Activated B cell treated with CpG ODN at 0.5 μM for 24 hours (primary cell): ENCODE measurements at regions not wholly inside any gene's neighbourhood (a gene's known extent, or its start where the extent isn't known, plus 50 kb on each side); places are given as distances from the start of the nearest gene placed in this dataset.

Source experiments
- ATAC-seq: fragments of 200-7000 bp; cut with Tn5 transposase; one replicate; pipeline ENCODE4 v1.10.0; 2021; ENCODE audit warnings: low read depth, mild to moderate bottlenecking, moderate library complexity
- CTCF ChIA-PET: fragments of 350-600 bp; sonication (Branson Sonifier 250); formaldehyde crosslinking; loops from one replicate; lab custom pipeline; 2021; ENCODE audit warnings: antibody characterized with exemption; lab: Charles Lee
- POLR2A ChIA-PET: fragments of 350-600 bp; sonication (Branson Sonifier 250); formaldehyde crosslinking; loops from one replicate; lab custom pipeline; 2021; ENCODE audit warnings: antibody characterized with exemption; lab: Charles Lee
- DNase-seq: peaks from one replicate; pipeline ENCODE4 v3.0.0; 2022
- H3K27ac Mint-ChIP-seq: one replicate; pipeline ENCODE4 v1.8.0; 2020; ENCODE audit warnings: mixed read lengths
- H3K27me3 Mint-ChIP-seq: one replicate; pipeline ENCODE4 v1.8.0; 2021; ENCODE audit warnings: mixed read lengths
- H3K36me3 Mint-ChIP-seq: one replicate; pipeline ENCODE4 v1.8.0; 2021; ENCODE audit warnings: low read depth, mixed read lengths
- H3K4me1 Mint-ChIP-seq: one replicate; pipeline ENCODE4 v1.8.0; 2021; ENCODE audit warnings: mixed read lengths
- H3K4me3 Mint-ChIP-seq: one replicate; pipeline ENCODE4 v1.8.0; 2020; ENCODE audit warnings: mild to moderate bottlenecking, mixed read lengths
- H3K9me3 Mint-ChIP-seq: one replicate; pipeline ENCODE4 v1.8.0; 2020; ENCODE audit warnings: mixed read lengths
- CTCF ChIP-seq: fragments of 200-600 bp; IDR thresholded peaks from one replicate; pipeline ENCODE4 v1.8.0; 2022; ENCODE audit warnings: antibody characterized with exemption, mild to moderate bottlenecking
- intact Hi-C: fragments of 100-400 bp; cut with micrococcal nuclease; formaldehyde crosslinking; loops from one replicate; pipeline ENCODE4 v1.15.1; 2024

GRCh38 chr12:25876383-25877045 lies 82.0 kb upstream of the RASSF8 start:
- no peak for ATAC-seq

DNA sequence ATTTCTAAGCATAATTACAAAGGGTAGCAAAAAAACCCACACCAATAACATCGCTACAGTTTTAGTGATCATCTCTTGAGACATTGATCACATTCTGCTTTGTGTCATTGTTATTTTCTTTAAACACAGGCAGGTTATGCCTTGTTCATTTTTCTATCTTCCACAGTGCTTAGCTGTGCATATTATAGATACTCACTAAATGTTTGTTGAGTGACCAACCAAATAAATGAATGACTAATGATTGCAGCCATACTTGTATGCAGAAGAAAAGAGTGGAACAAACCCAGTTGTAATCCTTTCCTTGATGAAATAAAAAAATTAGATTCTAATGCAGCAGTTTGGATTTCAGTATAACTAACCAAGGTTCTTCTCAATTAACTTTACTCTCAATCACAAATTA lies 81.0 kb upstream of the RASSF8 start:
- TF ChIP-seq CTCF, result no peak
- Mint-ChIP-seq H3K27me3 (no peaks in the 10 kb centered on the region), H3K4me3 (no peak overlapping the region), H3K9me3 (no peaks in the 10 kb centered on the region), H3K4me1 (no peaks in the 10 kb centered on the region), H3K36me3 (no peaks in the 10 kb centered on the region), H3K27ac (no peak overlapping the region)
- DNase-seq, result no peak
- no peak for ATAC-seq
- intact Hi-C loops, result no loop called here
- CTCF ChIA-PET, result no interaction called here
- POLR2A ChIA-PET, result no interaction called here

More at GRCh38 chr12:25876383-25877045, 82.0 kb upstream of the RASSF8 start:
- no peak overlapping the region for H3K27ac Mint-ChIP-seq
- no peak for TF ChIP-seq CTCF
- H3K36me3 Mint-ChIP-seq, result no peaks in the 10 kb centered on the region
- DNase-seq, result no peak
- CTCF ChIA-PET, result no interaction called here
- POLR2A ChIA-PET, result no interaction called here
- no peaks in the 10 kb centered on the region for H3K4me1 Mint-ChIP-seq
- H3K9me3 Mint-ChIP-seq, result no peaks in the 10 kb centered on the region
- no peak overlapping the region for H3K4me3 Mint-ChIP-seq
- no peaks in the 10 kb centered on the region for H3K27me3 Mint-ChIP-seq
- intact Hi-C loops, result no loop called here

DNA sequence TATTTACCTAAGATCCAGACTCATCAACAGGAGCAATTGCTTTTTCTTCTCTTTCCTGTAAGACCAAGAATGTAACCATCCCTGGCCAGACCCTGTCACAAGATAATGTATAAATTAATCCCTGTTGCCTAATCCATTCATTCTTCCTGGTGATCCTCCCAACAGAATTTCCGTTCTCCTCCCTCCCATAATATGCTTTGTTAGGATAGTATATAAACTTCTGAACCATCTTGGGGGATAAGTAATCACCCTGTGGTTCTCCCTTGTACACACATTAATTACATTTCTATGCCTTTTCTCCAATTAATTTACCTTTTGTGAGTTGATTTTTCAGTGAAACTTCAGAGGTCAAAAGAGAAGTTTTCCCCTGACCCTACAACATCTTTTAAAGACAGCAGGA lies 76.2 kb upstream of the RASSF8 start:
- Mint-ChIP-seq H3K4me1 (no peaks in the 10 kb centered on the region), H3K27ac (no peak overlapping the region), H3K4me3 (no peak overlapping the region), H3K36me3 (no peaks in the 10 kb centered on the region), H3K27me3 (no peaks in the 10 kb centered on the region), H3K9me3 (no peaks in the 10 kb centered on the region)
- ChIA-PET CTCF (no interaction called here), POLR2A (no interaction called here)
- DNase-seq (no peak), ATAC-seq (no peak)
- no peak for TF ChIP-seq CTCF
- intact Hi-C loops, result no loop called here

DNA sequence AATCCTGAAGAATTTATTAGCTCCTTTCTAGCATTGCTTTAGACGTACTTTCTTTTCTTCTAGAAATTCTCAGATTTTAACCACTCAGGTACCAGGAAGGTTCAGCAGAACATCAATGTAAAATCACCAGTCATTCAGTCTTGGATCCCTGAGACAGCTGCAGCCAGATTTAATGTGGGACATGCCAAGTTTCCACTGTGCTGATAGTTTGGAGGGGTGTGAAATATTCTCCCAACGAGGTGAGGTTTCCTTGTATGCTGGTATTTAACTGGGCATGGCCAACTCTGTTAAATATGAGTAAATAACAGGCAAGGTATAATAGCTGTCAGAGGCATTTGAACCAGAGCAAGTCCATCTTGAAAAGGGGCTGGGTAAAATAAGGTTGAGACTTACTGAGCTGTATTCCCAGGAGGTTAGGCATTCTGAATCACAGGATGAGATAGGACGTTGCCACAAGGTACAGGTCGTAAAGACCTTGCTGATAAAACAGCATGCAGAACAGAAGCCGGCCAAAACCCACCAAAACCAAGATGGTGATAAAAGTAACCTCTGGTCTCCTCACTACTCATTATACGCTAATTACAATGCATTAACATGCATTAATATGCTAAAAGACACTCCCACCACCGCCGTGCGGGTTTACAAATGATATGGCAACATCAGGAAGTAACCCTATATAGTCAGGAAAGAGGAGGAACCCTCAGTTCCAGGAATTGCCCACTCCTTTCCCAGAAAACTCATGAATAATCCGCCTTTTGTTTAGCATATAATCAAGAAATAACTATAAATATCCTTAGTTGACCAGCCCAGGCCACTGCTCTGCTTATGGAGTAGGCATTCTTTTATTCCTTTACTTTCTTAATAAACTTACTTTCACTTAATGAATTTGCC lies 75.2 kb upstream of the RASSF8 start:
- H3K27ac Mint-ChIP-seq, result no peak overlapping the region
- no peaks in the 10 kb centered on the region for H3K36me3 Mint-ChIP-seq
- TF ChIP-seq CTCF, result no peak
- POLR2A ChIA-PET, result no interaction called here
- intact Hi-C loops, result no loop called here
- ATAC-seq (no peak), DNase-seq (no peak)
- H3K4me3 Mint-ChIP-seq, result no peak overlapping the region
- H3K9me3 Mint-ChIP-seq, result no peaks in the 10 kb centered on the region
- CTCF ChIA-PET, result no interaction called here
- no peaks in the 10 kb centered on the region for H3K27me3 Mint-ChIP-seq
- H3K4me1 Mint-ChIP-seq, result no peaks in the 10 kb centered on the region
